Left cardiac atrium (tissue), 4 donors: ENCODE measurements at regions not wholly inside any gene's neighbourhood (a gene's known extent, or its start where the extent isn't known, plus 50 kb on each side); places are given as distances from the start of the nearest gene placed in this dataset.

Experiments
- ATAC-seq, 2 donors: fragments of 200-7000 bp; cut with Tn5 transposase; one replicate each; pipeline ENCODE4 v1.9.1; 2020; ENCODE audit warnings: mild to moderate bottlenecking in 2 of 2, moderate library complexity in 2 of 2
- DNase-seq: peaks from one replicate; pipeline ENCODE4 v3.0.0-alpha.2; 2020
- intact Hi-C, 2 donors: fragments of 100-400 bp; cut with DNase I; formaldehyde crosslinking; loops; one replicate each; pipeline versions ENCODE4 v1.14.1 to v1.15.1; 2022 to 2023
- donor health status: DM: no; HTN: yes; CAD: no.
- donor health status: DM: no; HTN: yes; CAD: no; lungs with severe emphysema.
- donor health status: DM: yes; HTN: yes; CAD: no.
- donor health status: Dilated cardiomyopathy.

DNA sequence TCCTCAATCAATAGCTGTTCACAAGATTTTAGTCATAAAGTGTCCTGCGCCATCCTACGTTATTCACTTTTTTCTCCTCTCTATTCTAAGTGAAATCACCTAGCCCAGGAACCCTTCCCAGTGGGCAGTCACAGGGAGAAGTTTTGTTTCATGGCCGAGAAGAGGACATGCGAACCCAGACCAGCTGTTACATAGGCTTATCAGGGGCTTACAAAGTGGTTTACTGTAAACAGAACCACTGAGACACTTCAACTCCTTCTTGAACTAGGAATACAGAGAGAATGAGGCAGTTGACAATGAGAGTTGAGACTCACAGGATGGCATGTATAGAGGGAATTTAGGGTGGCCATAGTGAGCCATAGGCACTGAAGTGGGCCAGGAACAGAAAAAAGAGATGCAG, 246.9 kb upstream of the GLI3 start:
- intact Hi-C loops: no loop called here
- DNase-seq (no peak), ATAC-seq (no peak)

GRCh38 chr7:42479816-42480633, 243.0 kb upstream of the GLI3 start:
- ATAC-seq: peak in 1 of 2 donors; percentile 79
- intact Hi-C loops: no loop called here

GRCh38 chr7:42479452-42479815, 242.4 kb upstream of the GLI3 start:
- DNase-seq: no peak
- ATAC-seq: no peak
- intact Hi-C loops: no loop called here

More at GRCh38 chr7:42479816-42480633, 243.0 kb upstream of the GLI3 start:
- no peak for DNase-seq

DNA sequence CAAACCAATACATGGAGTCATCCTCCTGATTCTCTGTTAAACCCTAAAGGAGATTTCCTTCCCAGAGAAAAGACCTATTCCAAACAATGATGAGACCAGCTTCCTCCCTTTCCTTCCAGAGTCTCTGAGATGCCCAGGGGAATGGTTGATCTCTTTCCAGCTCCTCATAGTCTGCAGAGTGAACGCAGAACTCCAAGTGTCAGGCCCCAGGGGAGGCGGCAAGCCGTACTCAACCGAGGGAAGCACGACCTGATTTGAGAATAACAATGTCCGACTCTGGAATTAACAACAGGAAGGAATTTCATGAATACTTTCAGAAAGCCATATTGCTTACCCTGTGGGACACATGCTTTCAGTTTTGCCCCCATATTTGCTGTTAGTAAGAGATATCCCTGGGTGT, 241.7 kb upstream of the GLI3 start:
- DNase-seq (no peak), ATAC-seq (peak in 1 of 2 donors; percentile 37)
- intact Hi-C loops: no loop called here

- DNase-seq (no peak), ATAC-seq (no peak)
- intact Hi-C loops: no loop called here
These were observed 239.2 kb upstream of the GLI3 start for GRCh38 chr7:42476255-42476654.

DNA sequence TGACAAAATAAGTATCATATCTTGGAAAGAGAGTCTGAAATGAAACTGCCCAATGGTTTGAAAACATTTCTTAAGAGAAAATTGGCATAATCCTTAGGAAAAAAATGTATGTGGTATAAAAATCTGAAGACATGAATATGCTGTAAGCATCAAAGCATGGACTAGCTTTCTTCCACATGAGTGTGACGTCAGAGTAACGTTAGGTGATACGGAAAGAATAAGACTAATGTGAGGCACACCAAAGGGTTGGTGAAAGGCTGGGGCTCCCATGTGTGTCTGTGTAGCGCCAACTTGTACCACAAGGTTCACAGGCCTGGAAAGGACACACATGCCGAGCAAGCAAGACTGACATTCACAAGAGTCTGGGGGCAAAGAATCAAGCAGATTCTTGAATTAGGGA, 238.1 kb upstream of the GLI3 start:
- intact Hi-C loops: no loop called here

GRCh38 chr7:42473099-42473498, 236.1 kb upstream of the GLI3 start:
- ATAC-seq (no peak), DNase-seq (no peak)
- intact Hi-C loops: no loop called here

More for the DNA sequence above, 238.1 kb upstream of the GLI3 start:
- DNase-seq (no peak), ATAC-seq (no peak)

DNA sequence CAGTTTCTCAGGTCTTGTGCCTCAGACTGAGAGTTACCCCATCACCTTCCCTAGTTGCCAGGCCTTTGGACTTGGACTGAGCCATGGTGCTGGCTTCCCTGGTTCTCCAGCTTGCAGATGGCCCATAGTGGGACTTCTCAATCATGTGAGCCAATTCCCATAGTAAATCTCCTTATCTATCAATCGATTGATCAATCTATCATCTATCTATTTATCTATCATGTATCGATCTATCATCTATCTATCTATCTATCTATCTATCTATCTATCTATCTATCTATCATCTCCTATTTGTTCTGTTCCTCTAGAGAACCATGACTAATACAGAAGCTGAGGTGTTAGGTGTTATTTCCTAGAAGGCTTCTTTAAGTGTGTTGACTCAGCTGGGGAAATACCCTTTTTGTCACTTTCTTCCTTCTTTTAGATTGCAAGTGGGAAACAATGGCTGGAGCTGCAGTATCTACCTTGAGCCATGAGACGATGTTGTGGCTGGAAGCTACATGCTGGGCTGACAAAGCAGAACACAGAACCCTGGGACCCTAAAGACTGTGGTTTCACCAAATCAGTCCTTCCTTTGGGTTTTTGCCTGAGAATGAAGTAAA, 234.7 kb upstream of the GLI3 start:
- ATAC-seq (no peak), DNase-seq (no peak)
- intact Hi-C loops: no loop called here

DNA sequence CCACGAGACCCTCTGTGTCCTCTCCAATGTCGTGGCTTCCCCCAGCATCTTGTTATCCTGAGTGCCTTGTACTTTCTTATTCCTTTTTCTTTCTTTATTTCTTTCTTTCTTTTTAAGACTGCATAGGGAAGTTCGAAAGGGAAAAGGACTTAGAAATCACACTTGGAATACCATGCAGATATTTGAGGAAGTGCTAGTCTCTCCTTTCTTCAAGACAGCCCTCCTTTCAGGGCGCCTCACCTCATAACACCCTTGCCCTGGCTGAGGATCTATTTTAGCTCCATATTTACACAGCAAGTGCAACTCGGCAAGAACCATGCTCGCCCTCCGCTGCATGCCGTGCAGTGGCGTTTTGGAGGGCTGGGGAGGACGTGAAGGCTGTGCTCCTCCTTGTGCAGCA, 232.3 kb upstream of the GLI3 start:
- DNase-seq (no peak), ATAC-seq (no peak)
- intact Hi-C loops: no loop called here

DNA sequence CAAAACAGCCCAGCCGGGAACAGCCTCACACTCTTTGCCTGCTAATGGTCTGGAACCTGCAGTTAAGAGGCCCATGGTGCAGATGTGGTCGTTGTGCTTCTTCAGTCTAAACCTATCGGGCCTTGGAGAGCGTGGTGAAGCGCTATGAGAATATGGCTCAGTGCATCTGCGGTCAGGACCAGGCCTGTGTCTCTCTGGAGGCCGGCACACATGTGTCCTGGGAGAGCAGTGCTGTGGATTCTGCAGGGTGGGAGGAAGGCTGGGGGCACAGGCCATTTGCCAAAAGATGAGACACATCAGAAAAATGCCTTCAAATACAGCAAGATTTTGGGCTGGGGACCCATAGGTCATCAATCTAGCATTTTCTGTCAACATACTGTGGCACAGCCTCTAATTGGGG, 231.5 kb upstream of the GLI3 start:
- DNase-seq: no peak
- intact Hi-C loops: no loop called here
- ATAC-seq: no peak

DNA sequence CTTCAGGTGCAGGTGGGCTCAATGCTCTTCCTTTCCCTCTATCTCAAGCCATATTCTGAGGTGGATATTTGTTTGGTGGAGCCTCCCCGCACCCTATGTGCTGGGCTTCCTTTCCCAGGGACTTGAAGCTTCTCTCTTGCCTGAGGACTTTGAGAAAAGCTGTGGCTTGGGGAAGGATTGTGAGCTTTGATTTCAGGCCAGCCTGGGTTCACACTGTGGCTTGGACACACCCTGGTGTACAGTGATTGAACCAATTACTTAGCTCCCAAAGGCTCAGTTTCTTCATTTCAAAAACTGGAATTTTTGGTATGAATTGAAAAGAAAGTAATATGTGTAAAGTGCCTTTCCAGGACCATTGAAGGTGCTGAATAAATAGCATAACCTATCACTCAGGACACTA, 224.5 kb upstream of the GLI3 start:
- ATAC-seq (no peak), DNase-seq (no peak)
- intact Hi-C loops: no loop called here

GRCh38 chr7:42460933-42461332, 223.9 kb upstream of the GLI3 start:
- intact Hi-C loops: no loop called here
- no peak for ATAC-seq
- no peak for DNase-seq

- DNase-seq: no peak
- ATAC-seq: no peak
- intact Hi-C loops: no loop called here
These were observed 223.1 kb upstream of the GLI3 start for GRCh38 chr7:42460148-42460547.

DNA sequence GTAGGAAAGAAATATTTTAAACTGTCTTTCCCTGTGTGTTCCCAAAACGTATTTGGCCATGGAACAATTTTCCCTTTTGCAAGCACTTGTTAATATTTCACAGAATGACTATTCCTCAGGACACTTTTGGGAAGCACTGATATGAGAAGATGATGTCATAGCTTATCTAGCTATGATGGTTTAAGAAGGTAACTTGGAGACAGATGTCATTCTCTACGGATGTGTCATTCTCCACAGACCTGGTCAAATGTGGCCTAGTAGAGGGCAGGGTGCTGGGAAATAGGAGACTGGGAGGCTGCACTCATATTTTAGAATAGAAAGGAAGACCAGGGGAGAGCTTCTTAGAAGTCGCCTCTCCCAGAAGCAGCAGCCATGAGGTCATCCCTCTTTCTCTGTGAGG, 220.7 kb upstream of the GLI3 start:
- intact Hi-C loops: no loop called here
- DNase-seq (no peak), ATAC-seq (no peak)

GRCh38 chr7:42456756-42457276, 219.8 kb upstream of the GLI3 start:
- DNase-seq (no peak), ATAC-seq (peak in 1 of 2 donors; percentile 50)
- intact Hi-C loops: no loop called here

DNA sequence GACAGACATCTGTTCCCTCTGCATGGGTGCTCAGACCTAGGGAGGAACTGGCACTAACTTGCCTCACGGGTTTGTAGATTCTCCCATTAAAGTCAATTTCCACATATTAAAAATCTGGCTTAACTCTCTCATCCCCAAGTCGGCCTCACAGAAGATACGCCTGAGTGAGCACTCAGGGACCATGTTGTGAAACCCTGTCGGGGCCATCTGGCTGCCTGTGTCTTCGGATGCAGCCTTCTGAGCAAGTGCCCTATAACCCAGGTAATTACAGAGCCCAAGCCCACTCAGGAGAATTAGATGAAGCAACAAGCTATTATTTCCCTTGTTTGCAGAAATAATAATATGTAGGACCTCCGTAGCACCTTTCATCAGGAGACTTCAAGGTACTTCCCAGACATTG, 219.3 kb upstream of the GLI3 start:
- DNase-seq (no peak), ATAC-seq (no peak)
- intact Hi-C loops: no loop called here

- DNase-seq (no peak), ATAC-seq (no peak)
- intact Hi-C loops: no loop called here
These were observed 216.9 kb upstream of the GLI3 start for GRCh38 chr7:42453931-42454361.

- no peak for ATAC-seq
- intact Hi-C loops: no loop called here
- DNase-seq: no peak
These were observed 215.3 kb upstream of the GLI3 start for GRCh38 chr7:42452356-42452755.

DNA sequence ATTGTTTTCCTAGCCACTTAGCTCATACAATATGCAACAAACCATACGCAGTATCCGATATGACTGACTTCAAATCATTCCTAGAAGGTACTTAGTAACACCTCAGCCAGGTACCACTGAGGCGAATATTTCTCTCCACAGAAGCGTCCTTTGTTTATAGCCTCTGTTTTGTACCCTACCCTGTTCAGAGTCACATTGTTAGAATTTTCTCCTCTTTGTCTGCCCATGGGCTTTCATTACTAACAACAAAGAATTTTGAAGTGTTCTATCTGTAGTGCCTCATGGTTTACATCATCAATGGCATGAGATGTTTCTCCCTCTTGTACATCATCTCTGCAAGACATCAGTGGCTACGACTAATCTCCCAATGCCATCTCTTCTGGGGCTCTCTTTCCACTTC, 212.4 kb upstream of the GLI3 start:
- DNase-seq (no peak), ATAC-seq (no peak)
- intact Hi-C loops: no loop called here

GRCh38 chr7:42448901-42449300, 211.9 kb upstream of the GLI3 start:
- ATAC-seq: no peak
- DNase-seq: no peak
- intact Hi-C loops: no loop called here

DNA sequence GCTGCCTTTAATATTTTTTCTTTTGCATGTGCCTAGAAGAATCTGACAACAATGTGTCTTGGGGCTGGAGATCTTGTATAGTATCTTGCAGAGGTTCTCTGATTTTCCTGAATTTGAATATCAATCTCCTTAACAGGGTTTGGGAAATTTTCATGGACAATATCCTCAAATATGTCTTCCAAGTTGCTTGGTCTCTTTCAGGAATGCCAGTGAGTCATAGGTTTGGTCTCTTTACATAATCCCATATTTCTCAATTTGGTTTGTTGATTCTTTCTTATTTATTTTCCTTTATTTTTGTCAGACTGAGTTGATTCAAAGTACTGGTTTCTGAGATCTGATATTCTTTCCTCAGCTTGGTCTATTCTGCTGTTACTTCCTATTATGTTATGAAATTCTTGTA, 208.7 kb upstream of the GLI3 start:
- intact Hi-C loops: no loop called here
- DNase-seq: no peak
- no peak for ATAC-seq
